ENCODE measurements at regions not wholly inside any gene's neighbourhood (a gene's known extent, or its start where the extent isn't known, plus 50 kb on each side); places are given as distances from the start of the nearest gene placed in this dataset.

GRCh38 chr13:85497652-85498051 lies 301.6 kb downstream of the SLITRK6 start:
- TF ChIP-seq CTCF (IDR thresholded peaks at IDR 0.05; ENCODE audit: insufficient read depth, low read depth, low read length, missing control alignments) = no peak
- no peak overlapping the region for H3K4me3 ChIP-seq (ENCODE audit: low read depth, low read length)
- DNase-seq (ENCODE audit: low read depth) = no peak

- H3K4me3 ChIP-seq (ENCODE audit: low read depth, low read length) = no peak overlapping the region
- no peak for DNase-seq (ENCODE audit: low read depth)
- TF ChIP-seq CTCF (IDR thresholded peaks at IDR 0.05; ENCODE audit: insufficient read depth, low read depth, low read length, missing control alignments) = no peak
These were observed 306.9 kb downstream of the SLITRK6 start for GRCh38 chr13:85492283-85492682.

- no peak for DNase-seq (ENCODE audit: low read depth)
- TF ChIP-seq CTCF (IDR thresholded peaks at IDR 0.05; ENCODE audit: insufficient read depth, low read depth, low read length, missing control alignments) = no peak
- H3K4me3 ChIP-seq (ENCODE audit: low read depth, low read length) = no peak overlapping the region
These were observed 312.6 kb downstream of the SLITRK6 start for GRCh38 chr13:85486663-85487062.

- TF ChIP-seq CTCF (IDR thresholded peaks at IDR 0.05; ENCODE audit: insufficient read depth, low read depth, low read length, missing control alignments) = no peak
- H3K4me3 ChIP-seq (ENCODE audit: low read depth, low read length) = no peak overlapping the region
- no peak for DNase-seq (ENCODE audit: low read depth)
These were observed 326.1 kb downstream of the SLITRK6 start for GRCh38 chr13:85473144-85473543.

- TF ChIP-seq CTCF (IDR thresholded peaks at IDR 0.05; ENCODE audit: insufficient read depth, low read depth, low read length, missing control alignments) = no peak
- no peak overlapping the region for H3K4me3 ChIP-seq (ENCODE audit: low read depth, low read length)
- DNase-seq (ENCODE audit: low read depth) = no peak
These were observed 329.9 kb downstream of the SLITRK6 start for GRCh38 chr13:85469320-85469719.

GRCh38 chr13:85462792-85463425 lies 336.3 kb downstream of the SLITRK6 start:
- TF ChIP-seq CTCF (IDR thresholded peaks at IDR 0.05; ENCODE audit: insufficient read depth, low read depth, low read length, missing control alignments) = no peak
- no peak overlapping the region for H3K4me3 ChIP-seq (ENCODE audit: low read depth, low read length)
- no peak for DNase-seq (ENCODE audit: low read depth)

- TF ChIP-seq CTCF (IDR thresholded peaks at IDR 0.05; ENCODE audit: insufficient read depth, low read depth, low read length, missing control alignments) = no peak
- H3K4me3 ChIP-seq (ENCODE audit: low read depth, low read length) = no peak overlapping the region
- no peak for DNase-seq (ENCODE audit: low read depth)
These were observed 337.6 kb downstream of the SLITRK6 start for GRCh38 chr13:85461621-85462020.

Data from GM12865 (cell line).